ENCODE measurements at regions not wholly inside any gene's neighbourhood (a gene's known extent, or its start where the extent isn't known, plus 50 kb on each side); places are given as distances from the start of the nearest gene placed in this dataset.

- Histone ChIP-seq H3K27ac (no peak overlapping the region), H3K36me3 (replicated peaks) (no peaks in the 10 kb centered on the region), H3K4me3 (ENCODE audit: low read depth, low read length) (no peak overlapping the region), H3K27me3 (replicated peaks) (no peaks in the 10 kb centered on the region)
- TF ChIP-seq, protein P1, sequence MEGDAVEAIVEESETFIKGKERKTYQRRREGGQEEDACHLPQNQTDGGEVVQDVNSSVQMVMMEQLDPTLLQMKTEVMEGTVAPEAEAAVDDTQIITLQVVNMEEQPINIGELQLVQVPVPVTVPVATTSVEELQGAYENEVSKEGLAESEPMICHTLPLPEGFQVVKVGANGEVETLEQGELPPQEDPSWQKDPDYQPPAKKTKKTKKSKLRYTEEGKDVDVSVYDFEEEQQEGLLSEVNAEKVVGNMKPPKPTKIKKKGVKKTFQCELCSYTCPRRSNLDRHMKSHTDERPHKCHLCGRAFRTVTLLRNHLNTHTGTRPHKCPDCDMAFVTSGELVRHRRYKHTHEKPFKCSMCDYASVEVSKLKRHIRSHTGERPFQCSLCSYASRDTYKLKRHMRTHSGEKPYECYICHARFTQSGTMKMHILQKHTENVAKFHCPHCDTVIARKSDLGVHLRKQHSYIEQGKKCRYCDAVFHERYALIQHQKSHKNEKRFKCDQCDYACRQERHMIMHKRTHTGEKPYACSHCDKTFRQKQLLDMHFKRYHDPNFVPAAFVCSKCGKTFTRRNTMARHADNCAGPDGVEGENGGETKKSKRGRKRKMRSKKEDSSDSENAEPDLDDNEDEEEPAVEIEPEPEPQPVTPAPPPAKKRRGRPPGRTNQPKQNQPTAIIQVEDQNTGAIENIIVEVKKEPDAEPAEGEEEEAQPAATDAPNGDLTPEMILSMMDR (IDR thresholded peaks at IDR 0.05; ENCODE audit: low read depth, low read length, missing control alignments) = no peak
- no peak for DNase-seq
- in situ Hi-C loops (cut with HindIII; ENCODE audit: low pct_ligation_motif_present, low sequenced_read_pairs) = no loop called here
These were observed 1233.8 kb upstream of the CNTN5 start for GRCh38 chr11:97786961-97787360.

DNA sequence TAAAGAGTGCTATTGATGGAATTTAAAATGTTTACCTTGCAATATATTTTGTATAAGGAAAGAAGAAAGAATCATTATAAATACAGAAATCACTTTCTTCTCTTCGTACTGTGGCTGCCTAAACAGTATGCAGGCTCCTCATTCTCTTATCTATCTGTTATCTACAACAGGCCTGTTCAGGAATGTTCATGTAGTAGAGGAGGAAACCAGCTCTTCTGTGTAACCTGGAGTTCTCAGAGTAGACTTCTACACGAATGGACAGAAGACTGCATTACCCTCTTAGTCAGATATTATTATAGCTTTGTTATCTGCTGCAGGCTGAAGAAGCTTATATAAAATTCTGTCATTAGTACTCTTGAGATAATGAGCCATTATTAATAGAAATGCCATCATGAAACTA lies 1225.9 kb upstream of the CNTN5 start:
- Histone ChIP-seq H3K36me3 (replicated peaks) (no peaks in the 10 kb centered on the region), H3K27me3 (replicated peaks) (no peaks in the 10 kb centered on the region), H3K27ac (no peak overlapping the region), H3K4me3 (ENCODE audit: low read depth, low read length) (no peak overlapping the region)
- TF ChIP-seq, protein P1 (IDR thresholded peaks at IDR 0.05; ENCODE audit: low read depth, low read length, missing control alignments) = no peak
- DNase-seq = peak; percentile 37
- in situ Hi-C loops (cut with HindIII; ENCODE audit: low pct_ligation_motif_present, low sequenced_read_pairs) = no loop called here

DNA sequence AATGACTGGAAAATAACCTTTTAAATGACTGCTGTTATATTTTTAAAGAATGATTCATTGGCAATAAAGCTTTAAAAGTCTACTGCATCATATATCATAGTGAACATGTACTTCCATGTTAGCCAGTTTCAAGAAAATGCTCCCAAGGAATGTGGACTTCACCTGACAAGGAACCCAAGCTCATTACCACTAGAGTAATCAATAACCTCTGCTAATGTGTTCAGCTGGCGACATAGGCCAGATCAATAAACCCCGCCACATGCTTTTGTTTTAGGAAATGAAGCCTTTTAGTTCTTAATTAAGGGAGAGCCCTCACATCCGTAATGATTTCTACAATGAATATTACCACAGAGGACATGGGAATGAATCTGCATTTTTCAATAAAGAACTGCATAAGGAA lies 1219.9 kb upstream of the CNTN5 start:
- Histone ChIP-seq H3K4me3 (ENCODE audit: low read depth, low read length) (no peak overlapping the region), H3K27ac (no peak overlapping the region), H3K27me3 (replicated peaks) (no peaks in the 10 kb centered on the region), H3K36me3 (replicated peaks) (no peaks in the 10 kb centered on the region)
- TF ChIP-seq, protein P1 (IDR thresholded peaks at IDR 0.05; ENCODE audit: low read depth, low read length, missing control alignments) = no peak
- DNase-seq = no peak
- in situ Hi-C loops (cut with HindIII; ENCODE audit: low pct_ligation_motif_present, low sequenced_read_pairs) = no loop called here

DNA sequence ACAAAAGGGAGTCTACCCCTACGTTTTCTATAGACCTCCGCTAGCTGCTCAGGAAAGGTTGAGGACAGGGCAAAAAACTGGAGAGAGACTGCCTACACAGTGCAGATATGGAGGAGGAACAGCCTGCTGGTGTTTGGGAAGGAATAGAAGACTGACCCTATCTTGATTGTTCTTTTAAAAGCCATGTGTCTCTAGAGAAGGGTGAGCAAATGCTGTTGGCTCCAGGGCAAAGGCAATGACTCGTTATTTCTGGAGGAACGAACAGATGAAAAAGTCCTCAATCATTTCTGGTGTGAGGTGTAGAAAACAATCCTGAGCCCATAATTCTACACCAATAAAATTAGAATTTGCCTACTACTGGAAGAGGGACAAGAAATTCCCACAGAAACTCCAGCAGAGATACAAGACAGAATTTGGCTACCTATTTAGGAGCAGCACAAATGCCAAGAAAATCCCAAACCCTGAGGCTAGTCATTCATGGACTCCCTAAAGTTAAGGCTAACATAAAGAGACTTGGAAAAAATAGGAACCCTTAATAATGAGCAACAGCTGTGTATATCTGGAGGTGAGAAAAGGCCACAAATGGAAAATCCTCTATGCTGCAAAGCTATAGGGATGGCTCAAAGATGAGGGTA lies 1206.3 kb upstream of the CNTN5 start:
- in situ Hi-C loops (cut with HindIII; ENCODE audit: low pct_ligation_motif_present, low sequenced_read_pairs) = no loop called here

DNA sequence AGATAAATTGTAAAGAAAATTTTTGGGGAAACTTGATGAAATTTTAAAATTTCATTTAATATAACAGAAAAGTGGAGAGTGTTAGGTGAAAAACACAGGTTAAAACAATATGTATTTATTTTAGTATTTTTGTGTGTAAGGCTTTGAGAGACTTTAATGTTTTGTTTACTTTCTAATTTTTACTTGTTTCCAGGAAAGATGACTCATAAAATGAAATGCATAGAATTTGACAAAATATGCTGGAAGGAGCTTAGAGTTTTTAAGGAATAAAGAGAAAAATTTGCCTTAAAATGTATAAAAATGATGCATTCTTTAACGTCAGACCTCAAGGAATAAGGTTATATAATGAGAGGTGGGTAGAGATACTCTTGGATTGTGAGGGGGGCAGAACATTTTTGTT lies 1205.1 kb upstream of the CNTN5 start:
- Histone ChIP-seq H3K27me3 (replicated peaks) (no peaks in the 10 kb centered on the region), H3K27ac (peak overlapping the region; percentile 30), H3K36me3 (replicated peaks) (no peaks in the 10 kb centered on the region), H3K4me3 (ENCODE audit: low read depth, low read length) (no peak overlapping the region)
- DNase-seq = no peak
- in situ Hi-C loops (cut with HindIII; ENCODE audit: low pct_ligation_motif_present, low sequenced_read_pairs) = no loop called here
- TF ChIP-seq, protein P1 (IDR thresholded peaks at IDR 0.05; ENCODE audit: low read depth, low read length, missing control alignments) = no peak

More for the DNA sequence above, 1206.3 kb upstream of the CNTN5 start:
- Histone ChIP-seq H3K4me3 (ENCODE audit: low read depth, low read length) (no peak overlapping the region), H3K27me3 (replicated peaks) (no peaks in the 10 kb centered on the region), H3K36me3 (replicated peaks) (no peaks in the 10 kb centered on the region), H3K27ac (no peak overlapping the region)
- no peak for DNase-seq
- TF ChIP-seq, protein P1 (IDR thresholded peaks at IDR 0.05; ENCODE audit: low read depth, low read length, missing control alignments) = no peak

- Histone ChIP-seq H3K36me3 (replicated peaks) (no peaks in the 10 kb centered on the region), H3K27ac (no peak overlapping the region), H3K4me3 (ENCODE audit: low read depth, low read length) (no peak overlapping the region), H3K27me3 (replicated peaks) (no peaks in the 10 kb centered on the region)
- no peak for DNase-seq
- TF ChIP-seq, protein P1 (IDR thresholded peaks at IDR 0.05; ENCODE audit: low read depth, low read length, missing control alignments) = no peak
- in situ Hi-C loops (cut with HindIII; ENCODE audit: low pct_ligation_motif_present, low sequenced_read_pairs) = no loop called here
These were observed 1188.3 kb upstream of the CNTN5 start for GRCh38 chr11:97832451-97832850.

All from brain microvascular endothelial cell (primary cell).